Spleen (tissue), 11 donors: ENCODE measurements at regions not wholly inside any gene's neighbourhood (a gene's known extent, or its start where the extent isn't known, plus 50 kb on each side); places are given as distances from the start of the nearest gene placed in this dataset.

Experiments
- DNase-seq: peaks from one replicate; pipeline ENCODE4 v3.0.0-alpha.2; 2020
- H3K27ac ChIP-seq, 8 donors: fragments of 200-600 bp; sonication (generic) in 7 of 8; 1 replicate in 4 of 8; 2 replicates in 4 of 8; pipeline versions ENCODE4 v1.5.0 to v1.8.0; 2016 to 2021; ENCODE audit warnings: inconsistent platforms in 4 of 8, mild to moderate bottlenecking in 4 of 8, moderate library complexity in 1 of 8
- H3K27me3 ChIP-seq, 7 donors: fragments of 200-600 bp; sonication (generic) in 6 of 7; replicated peaks in 1 of 7; 1 replicate in 4 of 7; 2 replicates in 3 of 7; pipeline versions ENCODE4 v1.5.0 to v1.8.0; 2016 to 2021; ENCODE audit warnings: inconsistent platforms in 3 of 7, mild to moderate bottlenecking in 1 of 7
- H3K36me3 ChIP-seq, 6 donors: fragments of 200-600 bp; sonication (generic) in 5 of 6; 1 replicate in 4 of 6; 2 replicates in 2 of 6; pipeline versions ENCODE4 v1.5.0 to v1.8.0; 2016 to 2021; ENCODE audit warnings: inconsistent platforms in 2 of 6
- H3K4me1 ChIP-seq, 6 donors: fragments of 200-600 bp; sonication (generic) in 5 of 6; 1 replicate in 3 of 6; 2 replicates in 3 of 6; pipeline versions ENCODE4 v1.5.0 to v1.8.0; 2016 to 2021; ENCODE audit warnings: inconsistent platforms in 3 of 6
- H3K4me3 ChIP-seq, 8 donors: fragments of 200-600 bp; sonication (generic) in 7 of 8; 1 replicate in 4 of 8; 2 replicates in 4 of 8; pipeline versions ENCODE4 v1.5.0 to v1.8.0; 2016 to 2021; ENCODE audit warnings: inconsistent platforms in 4 of 8, mild to moderate bottlenecking in 4 of 8, moderate library complexity in 2 of 8
- H3K9me3 ChIP-seq, 8 donors: fragments of 200-600 bp; sonication (generic) in 7 of 8; 1 replicate in 4 of 8; 2 replicates in 4 of 8; pipeline versions ENCODE4 v1.5.0 to v1.8.0; 2016 to 2021; ENCODE audit warnings: inconsistent platforms in 4 of 8
- POLR2A ChIP-seq, 3 donors: fragments of 450-650 bp; IDR thresholded peaks; one replicate each; pipeline ENCODE4 v1.5.1; 2017; ENCODE audit warnings: antibody characterized with exemption in 3 of 3, mild to moderate bottlenecking in 1 of 3
- POLR2AphosphoS5 ChIP-seq, 3 donors: sonication (generic); formaldehyde crosslinking; IDR thresholded peaks; one replicate each; pipeline ENCODE4 v1.5.1; 2017; ENCODE audit warnings: antibody characterized with exemption in 3 of 3
- WGBS, 5 donors: extraction: QIAGEN DNeasy Blood & Tissue Kit in 3 of 5; methylation state at CpG; one replicate each; pipeline versions ENCODE4 v1.1.5 to v1.1.7; 2013 to 2018; 5-methylcytosine and 5-hydroxymethylcytosine counted together
- intact Hi-C: fragments of 100-400 bp; cut with DNase I; formaldehyde crosslinking; loops from one replicate; pipeline ENCODE4 v1.15.0; 2023; ENCODE audit warnings: low total_unique reads
- TF ChIP-seq, protein P1 (sequence below), 11 experiments: fragments of 200-600 bp in 7 of 11; fragments of 450-650 bp in 4 of 11; sonication (generic) in 4 of 11; IDR thresholded peaks in 8 of 11; conservative IDR thresholded peaks in 3 of 11; 1 replicate in 7 of 11; 2 replicates in 4 of 11; pipeline versions ENCODE4 v1.4.0 to v1.8.0; 2016 to 2021; ENCODE audit warnings: antibody characterized with exemption in 11 of 11, inconsistent platforms in 4 of 11, mild to moderate bottlenecking in 1 of 11
- donor health status: healthy with polysubstance abuse.
- donor health status: DM: no; HTN: no; CAD: no; lungs with moderate emphysema.
- donor health status: DM: no; HTN: no; CAD: no.
- donor health status: Bipolar disorder and iron deficiency.
- donor health status: healthy.
- donor health status: DM: no; HTN: no; CAD: no.
- donor health status: DM: yes; HTN: yes; CAD: no.

DNA sequence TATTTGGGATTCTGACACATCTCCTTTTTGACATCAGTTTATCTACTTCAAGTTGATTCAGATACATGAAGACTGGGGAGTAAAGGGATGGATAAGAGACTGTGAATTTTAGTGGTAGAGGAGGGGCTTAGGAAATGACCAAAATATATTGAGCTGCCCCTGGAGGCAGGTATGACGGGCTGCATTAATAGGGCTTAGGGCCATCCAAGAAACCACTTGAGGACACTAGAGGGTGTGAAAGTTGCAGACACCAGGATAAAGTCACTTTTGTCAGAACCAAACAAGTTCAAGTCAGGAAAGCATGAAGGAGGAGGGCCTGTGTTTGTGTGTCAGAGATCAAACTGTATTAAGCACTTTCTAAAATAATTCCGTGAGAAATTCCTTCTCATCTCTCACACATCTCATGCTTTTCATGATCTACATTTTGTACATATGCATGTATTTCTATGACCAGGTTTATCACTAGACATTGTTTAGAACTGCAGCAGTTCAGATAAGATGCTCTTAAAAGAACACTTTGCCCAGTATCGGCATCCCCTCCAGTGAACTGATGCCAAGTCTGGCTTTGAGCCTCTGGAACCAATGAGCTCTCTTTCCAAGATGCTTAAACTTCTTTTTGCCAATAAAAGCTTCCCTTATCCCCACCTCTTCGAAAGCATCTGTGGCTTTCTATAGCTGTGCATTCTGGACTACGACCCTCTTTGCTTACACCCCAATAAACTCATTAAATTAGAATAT, 136.9 kb downstream of the SLC38A1 start:
- Histone ChIP-seq H3K36me3 (no peaks in the 10 kb centered on the region), H3K4me3 (no peak overlapping the region), H3K4me1 (no peaks in the 10 kb centered on the region), H3K27me3 (no peaks in the 10 kb centered on the region), H3K9me3 (no peaks in the 10 kb centered on the region), H3K27ac (no peak overlapping the region)
- whole genome bisulfite sequencing, 5 donors: 71 to 81% (median 81%) methylated on average over 5 of the region's 5 CpGs
- intact Hi-C loops: loop anchor here (10.0 kb wide), 1 partner anchor 883 kb away; no protein-coding TSS in a partner anchor
- no peak for TF ChIP-seq POLR2AphosphoS5 (IDR thresholded peaks at IDR 0.05)
- TF ChIP-seq, protein P1, sequence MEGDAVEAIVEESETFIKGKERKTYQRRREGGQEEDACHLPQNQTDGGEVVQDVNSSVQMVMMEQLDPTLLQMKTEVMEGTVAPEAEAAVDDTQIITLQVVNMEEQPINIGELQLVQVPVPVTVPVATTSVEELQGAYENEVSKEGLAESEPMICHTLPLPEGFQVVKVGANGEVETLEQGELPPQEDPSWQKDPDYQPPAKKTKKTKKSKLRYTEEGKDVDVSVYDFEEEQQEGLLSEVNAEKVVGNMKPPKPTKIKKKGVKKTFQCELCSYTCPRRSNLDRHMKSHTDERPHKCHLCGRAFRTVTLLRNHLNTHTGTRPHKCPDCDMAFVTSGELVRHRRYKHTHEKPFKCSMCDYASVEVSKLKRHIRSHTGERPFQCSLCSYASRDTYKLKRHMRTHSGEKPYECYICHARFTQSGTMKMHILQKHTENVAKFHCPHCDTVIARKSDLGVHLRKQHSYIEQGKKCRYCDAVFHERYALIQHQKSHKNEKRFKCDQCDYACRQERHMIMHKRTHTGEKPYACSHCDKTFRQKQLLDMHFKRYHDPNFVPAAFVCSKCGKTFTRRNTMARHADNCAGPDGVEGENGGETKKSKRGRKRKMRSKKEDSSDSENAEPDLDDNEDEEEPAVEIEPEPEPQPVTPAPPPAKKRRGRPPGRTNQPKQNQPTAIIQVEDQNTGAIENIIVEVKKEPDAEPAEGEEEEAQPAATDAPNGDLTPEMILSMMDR (IDR thresholded peaks at IDR 0.05 in 8 of 11, conservative IDR thresholded peaks at IDR 0.05 in 3 of 11): no peak
- no peak for TF ChIP-seq POLR2A (IDR thresholded peaks at IDR 0.05)
- DNase-seq: no peak

DNA sequence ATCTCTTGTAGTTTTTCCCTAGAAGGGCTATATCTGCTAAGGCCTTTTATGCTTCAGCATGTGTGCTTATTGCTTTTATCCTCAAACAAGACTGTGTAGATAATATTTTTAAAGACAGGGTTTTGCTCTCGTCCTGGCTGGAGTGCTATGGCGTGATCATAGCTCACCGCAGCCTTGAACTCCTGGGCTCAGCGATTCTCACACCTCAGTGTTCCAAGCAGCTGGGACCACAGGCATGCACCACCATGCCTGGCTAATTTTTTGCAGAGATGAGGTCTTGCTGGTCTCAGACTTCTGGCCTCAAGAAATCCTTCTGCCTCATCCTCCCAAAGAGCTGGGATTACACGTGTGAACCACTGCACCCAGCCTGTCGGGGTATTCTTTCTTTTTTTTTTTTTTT, 137.3 kb upstream of the SCAF11 start:
- TF ChIP-seq, protein P1 (IDR thresholded peaks at IDR 0.05 in 8 of 11, conservative IDR thresholded peaks at IDR 0.05 in 3 of 11): no peak
- TF ChIP-seq POLR2A (IDR thresholded peaks at IDR 0.05) (no peak), POLR2AphosphoS5 (IDR thresholded peaks at IDR 0.05) (no peak)
- Histone ChIP-seq H3K9me3 (no peaks in the 10 kb centered on the region), H3K4me1 (peaks cover 0 to 8% (median 2%) of the 10 kb centered on the region in 6 donors), H3K27ac (no peak overlapping the region), H3K27me3 (no peaks in the 10 kb centered on the region), H3K4me3 (no peak overlapping the region), H3K36me3 (no peaks in the 10 kb centered on the region)
- intact Hi-C loops: loop anchor here (10.0 kb wide), 1 partner anchor 177 kb away; no protein-coding TSS in a partner anchor
- WGBS, 5 donors: 74 to 92% (median 84%) methylated on average over 5 to 6 of the region's 6 CpGs
- DNase-seq: no peak

DNA sequence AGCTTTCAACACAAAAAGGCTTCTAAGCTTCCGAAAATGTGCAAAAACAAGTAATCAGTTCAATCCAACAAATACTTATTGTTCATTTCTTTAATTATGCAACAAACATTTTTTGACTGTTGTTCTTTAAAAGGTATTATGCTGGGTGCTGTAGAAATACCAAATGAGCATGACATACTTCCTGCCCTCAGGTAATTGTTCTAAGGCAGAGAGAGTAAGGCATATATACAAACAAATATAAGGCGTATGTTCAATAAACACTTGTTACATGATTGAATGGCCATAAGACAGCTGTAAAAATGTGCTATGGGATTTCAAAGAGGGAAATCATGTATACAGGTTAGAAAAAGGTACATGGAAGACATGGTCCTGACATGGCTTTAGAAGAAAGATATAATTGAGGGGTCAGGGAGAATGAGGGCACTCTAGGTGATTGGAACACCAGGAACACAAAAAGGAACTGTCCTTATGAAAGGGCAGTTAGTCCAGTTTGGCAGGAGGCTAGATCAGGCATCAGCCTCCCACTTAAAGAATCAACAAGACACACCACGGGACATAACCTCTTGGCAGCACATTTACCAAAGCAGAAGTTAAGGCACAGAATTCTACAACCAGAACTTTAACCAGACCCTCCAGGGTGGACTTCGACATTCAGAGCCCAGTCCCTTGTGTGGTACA, 135.8 kb upstream of the SCAF11 start:
- Histone ChIP-seq H3K4me3 (peak overlapping the region in 1 of 8 donors; percentile 40), H3K36me3 (no peaks in the 10 kb centered on the region), H3K27me3 (no peaks in the 10 kb centered on the region), H3K27ac (no peak overlapping the region), H3K9me3 (no peaks in the 10 kb centered on the region), H3K4me1 (peaks cover 0 to 8% (median 2%) of the 10 kb centered on the region in 6 donors)
- 79 to 87% (median 85%) methylated on average over 4 of the region's 4 CpGs for WGBS, 5 donors
- intact Hi-C loops: loop anchor here (10.0 kb wide), 1 partner anchor 179 kb away; no protein-coding TSS in a partner anchor
- TF ChIP-seq POLR2AphosphoS5 (IDR thresholded peaks at IDR 0.05): no peak
- TF ChIP-seq POLR2A (IDR thresholded peaks at IDR 0.05): no peak
- TF ChIP-seq, protein P1 (IDR thresholded peaks at IDR 0.05 in 8 of 11, conservative IDR thresholded peaks at IDR 0.05 in 3 of 11): no peak
- DNase-seq: no peak
